HL-60/S4 treated with retinoic acid at 250 ng/mL for 4 days and 3 days (cell line): ENCODE measurements at regions not wholly inside any gene's neighbourhood (a gene's known extent, or its start where the extent isn't known, plus 50 kb on each side); places are given as distances from the start of the nearest gene placed in this dataset.

Experiments
- in situ Hi-C: fragments of 300-500 bp; cut with MboI; formaldehyde crosslinking; loops from 2 replicates; pipeline ENCODE4 v1.7.0; 2022; ENCODE audit warnings: low sequenced_read_pairs

DNA sequence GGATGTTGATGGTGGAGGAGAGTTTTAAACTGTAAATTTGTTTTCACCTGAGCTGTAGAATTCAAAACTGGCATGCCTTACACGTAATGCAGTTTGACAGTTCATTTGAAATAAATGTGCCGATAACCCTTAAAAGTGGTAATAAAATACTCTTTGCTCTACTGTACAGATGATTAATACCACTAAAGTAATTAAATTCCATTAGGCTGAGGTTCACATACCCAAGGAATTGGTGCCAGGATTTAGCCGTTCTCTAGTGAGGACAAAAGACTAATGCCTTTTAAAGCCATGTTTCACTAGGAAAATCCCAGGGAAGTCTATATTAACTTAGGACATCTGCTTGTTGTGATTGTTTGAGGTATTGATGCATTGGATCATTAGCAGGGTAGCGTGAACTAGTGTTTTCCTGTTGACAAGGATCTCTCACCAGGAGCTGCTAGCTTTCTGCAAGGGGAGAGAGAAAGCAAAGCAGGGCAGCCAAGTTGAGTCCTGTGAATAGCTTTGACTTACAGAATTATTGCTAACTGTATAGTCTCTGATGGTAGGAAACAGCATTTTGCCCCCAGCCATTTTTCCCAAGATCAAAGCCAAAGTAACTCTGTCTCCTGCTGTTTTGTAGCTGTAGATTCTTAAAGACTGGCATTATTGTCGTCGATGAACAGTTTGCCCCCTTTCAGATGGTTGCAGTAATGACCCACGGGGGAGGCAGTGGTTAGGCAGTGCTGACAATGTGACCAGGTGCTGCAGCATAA lies 280.9 kb upstream of the FANCL start:
- in situ Hi-C loops = no loop called here

- in situ Hi-C loops = no loop called here
Measured at GRCh38 chr2:58520903-58521302, 279.8 kb upstream of the FANCL start.

DNA sequence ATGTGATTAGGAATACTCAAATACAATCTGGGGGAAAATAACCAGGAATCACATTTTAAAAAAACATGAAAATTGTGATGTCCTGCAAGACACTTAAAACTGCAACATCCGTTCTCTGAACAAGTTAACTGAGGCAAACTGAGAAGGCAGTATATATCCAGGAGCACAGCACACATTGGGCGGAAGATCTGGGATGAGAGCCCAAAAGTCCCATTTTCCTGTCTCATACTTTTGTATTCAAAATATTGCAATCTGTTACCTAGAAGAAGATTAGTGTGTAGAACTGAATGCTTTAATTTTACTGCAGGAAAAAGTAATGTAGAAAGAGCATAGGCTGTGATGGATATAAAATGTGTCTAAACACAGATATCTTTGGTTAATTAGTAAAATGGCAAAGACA lies 276.8 kb upstream of the FANCL start:
- in situ Hi-C loops = no loop called here

DNA sequence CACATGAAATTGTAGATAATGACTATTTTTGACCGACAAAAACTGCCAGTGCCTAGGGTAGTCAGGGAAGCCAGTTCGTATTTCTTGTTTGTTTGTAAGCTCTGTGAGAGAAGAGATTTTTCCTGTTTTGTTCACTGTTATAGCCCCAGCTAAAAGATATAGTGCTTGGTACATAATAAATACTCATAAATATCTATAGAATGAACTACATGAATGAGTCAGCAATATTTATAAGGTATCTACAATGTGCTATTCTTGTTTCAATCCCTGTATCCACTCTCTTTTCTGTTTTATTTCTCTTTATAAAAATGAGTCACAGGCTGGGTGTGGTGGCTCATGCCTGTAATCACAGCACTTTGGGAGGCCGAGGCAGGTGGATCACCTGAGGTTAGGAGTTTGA lies 275.6 kb upstream of the FANCL start:
- in situ Hi-C loops = no loop called here

GRCh38 chr2:58515827-58516573 lies 274.9 kb upstream of the FANCL start:
- in situ Hi-C loops = no loop called here

- in situ Hi-C loops = no loop called here
Measured at GRCh38 chr2:58514252-58514651, 273.1 kb upstream of the FANCL start.

DNA sequence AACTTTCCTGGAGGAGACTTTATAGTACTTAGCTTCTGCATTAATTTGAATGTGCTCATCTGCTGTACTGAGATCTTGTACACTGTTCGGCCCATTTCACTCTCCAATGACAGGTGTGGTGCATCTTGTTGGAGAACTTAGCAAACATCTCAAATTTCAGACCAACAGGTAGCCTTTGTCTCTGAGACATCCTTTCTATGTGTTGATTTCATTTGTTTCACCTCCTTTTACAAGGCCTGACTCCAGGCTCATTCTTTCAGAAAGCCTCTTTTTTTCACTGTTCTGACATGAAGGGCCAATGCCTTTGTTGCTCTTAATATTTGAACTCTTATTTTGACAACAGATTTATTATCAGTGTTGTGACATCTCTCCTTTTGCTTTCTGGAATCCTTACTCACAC lies 271.8 kb upstream of the FANCL start:
- in situ Hi-C loops = no loop called here

GRCh38 chr2:58508006-58508405 lies 266.9 kb upstream of the FANCL start:
- in situ Hi-C loops = no loop called here

DNA sequence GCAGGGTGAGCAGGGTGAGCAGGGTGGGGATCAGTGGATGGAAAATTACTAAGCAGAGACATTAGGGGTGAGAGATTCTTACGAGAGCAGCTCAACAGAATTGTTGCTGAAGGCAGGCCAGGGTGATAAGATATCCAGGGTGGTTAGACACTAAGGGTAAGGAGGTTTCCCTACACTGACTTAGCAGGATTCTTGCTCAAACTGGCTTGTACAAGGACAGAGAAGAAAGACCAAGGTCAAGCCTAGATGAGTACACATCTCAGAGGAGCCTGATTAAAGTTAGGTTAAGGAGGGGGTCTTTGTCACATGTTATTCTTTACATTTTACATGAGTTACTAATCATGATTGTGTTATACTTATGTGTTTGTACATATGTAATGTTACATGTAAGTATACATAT lies 262.8 kb upstream of the FANCL start:
- in situ Hi-C loops = no loop called here

GRCh38 chr2:58502931-58503330 lies 261.8 kb upstream of the FANCL start:
- in situ Hi-C loops = no loop called here

GRCh38 chr2:58501371-58502160 lies 260.4 kb upstream of the FANCL start:
- in situ Hi-C loops = no loop called here

- in situ Hi-C loops = no loop called here
Measured at GRCh38 chr2:58497168-58497567, 256.0 kb upstream of the FANCL start.

DNA sequence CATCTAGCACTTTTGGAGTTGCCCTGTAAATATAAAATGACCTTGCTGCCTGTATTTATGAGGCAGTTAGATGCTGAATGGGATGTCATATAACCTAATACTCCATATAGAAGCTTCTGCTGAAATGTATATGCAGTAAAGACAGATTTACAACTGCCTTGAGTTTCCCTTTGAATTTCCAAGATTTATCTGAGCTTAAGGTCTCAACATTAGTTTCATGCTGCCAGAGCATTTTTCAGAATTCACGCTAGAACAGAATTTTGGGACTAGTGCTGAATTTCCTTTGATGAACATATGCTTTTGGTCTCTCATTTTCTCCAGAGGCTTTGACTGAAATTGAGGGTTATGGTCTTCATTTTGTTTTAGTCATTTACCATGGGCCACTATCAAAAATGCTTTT lies 254.7 kb upstream of the FANCL start:
- in situ Hi-C loops = no loop called here

DNA sequence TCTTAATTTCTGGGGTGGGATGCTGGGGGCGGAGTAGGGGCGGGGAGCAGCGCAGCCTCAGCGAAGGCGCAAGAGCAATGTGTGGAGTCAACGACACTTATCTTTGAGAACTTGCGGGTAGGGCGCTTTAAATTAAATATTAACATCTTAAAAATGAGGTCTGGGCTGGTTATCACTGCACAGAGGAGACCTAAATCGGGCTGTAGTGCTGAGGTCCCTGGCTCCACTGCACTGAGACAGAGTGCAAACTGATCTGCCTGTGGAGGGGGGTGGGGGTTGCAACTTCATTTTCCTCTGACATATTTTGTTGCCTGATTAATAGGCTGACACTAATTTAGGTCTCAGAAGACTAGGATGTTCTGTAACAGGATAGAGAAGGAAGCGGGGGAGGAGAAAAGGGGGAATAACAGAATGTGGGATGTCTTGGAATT lies 253.0 kb upstream of the FANCL start:
- in situ Hi-C loops = no loop called here

GRCh38 chr2:58484629-58485028 lies 243.5 kb upstream of the FANCL start:
- in situ Hi-C loops = no loop called here

GRCh38 chr2:58484221-58484620 lies 243.1 kb upstream of the FANCL start:
- in situ Hi-C loops = no loop called here

DNA sequence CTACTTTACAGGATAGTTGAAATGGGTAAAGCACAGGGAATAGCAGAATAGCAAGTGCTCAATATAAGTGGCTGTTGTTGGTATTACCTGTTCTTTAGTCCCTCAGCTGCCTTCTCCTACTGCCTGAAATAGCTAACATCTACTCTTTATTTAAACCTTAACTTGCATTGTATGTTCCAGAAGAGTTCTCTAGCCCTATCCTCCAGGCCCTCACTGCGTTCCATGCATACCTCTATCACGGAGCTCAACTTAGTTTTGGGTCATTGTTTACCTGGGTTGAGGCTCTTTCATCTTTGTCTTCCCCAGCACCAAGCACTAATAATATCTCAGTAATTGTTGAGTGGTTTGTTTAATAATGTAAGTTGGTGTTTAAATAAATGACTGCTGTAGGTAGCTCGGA lies 242.2 kb upstream of the FANCL start:
- in situ Hi-C loops = no loop called here

DNA sequence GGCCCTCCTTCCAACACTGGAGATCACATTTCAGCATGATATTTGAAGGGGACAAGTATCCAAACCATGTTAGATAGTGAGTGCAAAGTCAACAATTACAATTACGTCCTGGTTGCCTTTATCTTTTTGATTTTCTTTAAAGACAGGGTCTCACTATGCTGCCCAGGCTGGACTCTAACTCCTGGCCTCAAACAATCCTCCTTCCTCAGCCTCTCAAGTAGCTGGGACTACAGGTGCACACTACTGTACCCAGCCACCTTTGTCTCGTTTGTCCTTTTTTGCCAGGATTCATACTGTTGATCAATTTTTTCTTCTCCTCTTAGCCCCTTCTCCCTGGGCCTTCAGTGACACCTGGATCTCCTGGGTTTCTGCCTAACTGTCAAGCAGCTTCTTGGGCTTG lies 240.5 kb upstream of the FANCL start:
- in situ Hi-C loops = no loop called here

- in situ Hi-C loops = no loop called here
Measured at GRCh38 chr2:58480141-58480540, 239.0 kb upstream of the FANCL start.

DNA sequence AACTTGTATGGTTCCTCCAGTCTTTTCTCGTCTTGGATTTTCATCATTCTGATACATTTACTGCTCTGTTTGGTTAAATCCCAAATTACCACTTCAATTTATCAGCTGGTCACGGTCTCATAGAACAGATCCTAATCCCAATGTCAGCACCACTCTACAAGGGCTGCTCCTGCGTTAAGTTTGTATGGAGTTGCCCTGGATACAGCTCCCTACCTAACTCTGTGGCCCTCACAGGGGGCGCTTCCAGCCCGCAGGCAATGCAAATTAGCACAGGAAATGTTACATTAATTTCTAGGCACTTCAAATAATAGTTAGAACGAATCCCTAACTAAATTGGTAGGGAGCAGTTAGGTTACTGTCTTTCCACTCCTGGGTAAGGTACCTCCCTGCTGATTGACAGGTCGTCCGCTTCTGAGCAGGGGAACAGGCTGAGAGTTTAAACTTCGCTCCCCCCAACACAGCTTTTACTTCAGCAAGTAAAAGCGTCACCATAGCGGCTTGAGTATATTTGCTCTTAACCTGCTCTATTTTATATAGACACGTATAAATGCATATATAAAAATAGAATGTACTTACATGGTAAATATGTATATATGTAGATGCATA lies 238.5 kb upstream of the FANCL start:
- in situ Hi-C loops = no loop called here

GRCh38 chr2:58476556-58476955 lies 235.4 kb upstream of the FANCL start:
- in situ Hi-C loops = no loop called here
